Stimulated activated CD4-positive, alpha-beta T cell treated with anti-CD3 and anti-CD28 coated beads, Interleukin-1b, Interleukin-23, amount 100 ng/mL, for 1 hour (primary cell): ENCODE measurements at regions not wholly inside any gene's neighbourhood (a gene's known extent, or its start where the extent isn't known, plus 50 kb on each side); places are given as distances from the start of the nearest gene placed in this dataset.
A peak's percentile ranks its signal among the peaks of the same experiment; 100 is the strongest.
"Not testable (repeated sequence)": the region's sequence is repeated elsewhere in the genome, so short reads cannot be mapped to it uniquely, and the experiment has no call there.

Source experiments
- DNase-seq, 2 donors: peaks; one replicate each; pipeline ENCODE4 v3.0.0-alpha.2; 2020; ENCODE audit warnings: low read depth in 2 of 2

DNA sequence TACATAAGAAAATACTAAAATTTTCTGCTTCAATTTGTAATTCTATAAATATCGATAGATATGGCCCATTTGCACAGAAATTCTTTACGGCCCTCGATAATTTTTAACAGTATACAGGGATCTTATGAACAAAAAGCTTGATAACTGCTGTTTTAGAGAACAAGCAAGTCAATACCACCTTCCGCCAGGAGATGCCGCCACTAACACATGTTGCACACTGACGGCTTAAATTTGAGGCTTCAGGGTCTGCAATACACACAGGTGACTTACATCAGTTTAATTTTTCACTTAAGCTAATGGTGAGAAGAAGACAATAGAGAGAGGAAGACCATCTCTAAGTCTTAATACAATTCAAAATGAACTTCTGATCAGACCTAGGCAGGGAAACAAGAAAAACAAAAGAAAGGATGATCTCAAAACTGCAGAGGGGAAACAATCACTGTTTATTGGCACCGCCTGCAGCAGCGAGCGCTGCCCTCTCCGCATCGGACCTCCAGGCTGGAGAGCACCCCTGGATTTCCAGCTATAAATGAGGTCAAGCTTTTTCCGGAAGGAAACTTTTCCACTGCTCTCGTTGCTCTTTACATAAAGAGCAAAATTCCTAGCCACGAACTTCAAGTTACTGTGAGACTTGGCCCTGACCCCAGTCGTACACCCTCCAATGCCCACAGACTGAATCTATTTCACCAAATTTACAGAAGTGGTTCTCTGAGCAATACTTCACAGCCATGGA lies 53.9 kb downstream of the OTOR start:
- peak in 1 of 2 donors; percentile 37 for DNase-seq

GRCh38 chr20:16802652-16802935 lies 54.4 kb downstream of the OTOR start:
- DNase-seq, result no peak

GRCh38 chr20:16803965-16804792 lies 56.0 kb downstream of the OTOR start:
- no peak for DNase-seq

DNA sequence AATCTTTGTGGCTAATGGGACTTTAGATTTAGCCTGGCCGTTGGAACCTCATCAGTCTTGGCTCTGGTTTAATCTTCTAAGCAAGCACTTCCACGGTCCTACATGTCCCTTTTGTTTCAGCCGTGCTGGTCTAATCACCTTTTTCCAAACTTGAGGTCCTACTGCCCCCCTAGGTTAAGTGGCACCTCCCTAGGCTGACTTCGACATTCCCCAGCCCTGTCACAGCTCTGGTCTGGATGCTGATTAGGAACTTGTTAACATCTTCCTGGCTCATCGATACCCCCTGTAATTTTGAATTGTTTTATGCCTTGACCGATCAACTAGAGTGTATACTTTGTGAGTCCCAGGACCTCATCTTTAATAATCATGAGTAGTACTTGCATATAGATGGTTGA lies 56.6 kb downstream of the OTOR start:
- DNase-seq, result no peak

DNA sequence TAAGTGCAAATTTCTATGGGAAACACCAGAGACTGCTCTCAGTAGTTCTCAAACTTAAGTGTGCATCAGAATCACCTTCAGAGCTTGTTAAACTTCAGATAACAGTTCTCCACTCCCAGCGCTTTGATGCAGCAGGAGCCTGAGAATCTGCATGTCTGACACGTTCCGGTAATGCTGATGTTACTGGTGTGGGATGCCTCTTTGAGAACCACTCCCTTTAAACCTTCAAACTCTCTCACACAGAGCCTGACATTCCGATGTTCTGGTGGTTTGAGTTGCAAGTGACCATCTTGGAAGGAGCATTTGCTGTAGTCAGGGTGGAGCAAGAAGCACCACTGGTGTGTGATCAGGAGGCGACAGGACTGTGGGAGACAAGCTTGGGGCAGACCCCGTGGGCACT lies 57.9 kb downstream of the OTOR start:
- no peak for DNase-seq

GRCh38 chr20:16806886-16807285 lies 58.7 kb downstream of the OTOR start:
- no peak for DNase-seq

- DNase-seq, result no peak
These were observed 60.6 kb downstream of the OTOR start for GRCh38 chr20:16808796-16809195.

DNA sequence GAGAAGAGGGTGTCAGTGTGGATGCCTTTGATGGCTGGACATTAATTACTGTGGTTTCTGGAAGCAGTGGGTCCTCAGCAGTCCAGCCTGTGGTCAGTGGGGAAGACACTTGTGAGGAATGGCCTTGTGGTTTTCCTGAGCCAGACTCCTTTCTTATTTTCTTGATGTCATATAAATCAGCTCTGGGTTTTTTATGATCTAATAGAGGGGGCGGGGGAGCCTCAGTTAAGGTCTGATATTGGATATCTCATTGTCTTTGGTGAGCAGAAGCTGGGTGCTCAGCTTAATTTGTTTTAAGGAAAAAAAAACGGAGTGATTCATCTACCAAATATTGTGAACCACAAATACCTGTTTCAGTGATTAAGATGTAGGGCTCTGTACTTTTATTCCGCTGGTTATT lies 62.1 kb downstream of the OTOR start:
- no peak for DNase-seq

- no peak for DNase-seq
These were observed 68.0 kb downstream of the OTOR start for GRCh38 chr20:16816192-16816591.

DNA sequence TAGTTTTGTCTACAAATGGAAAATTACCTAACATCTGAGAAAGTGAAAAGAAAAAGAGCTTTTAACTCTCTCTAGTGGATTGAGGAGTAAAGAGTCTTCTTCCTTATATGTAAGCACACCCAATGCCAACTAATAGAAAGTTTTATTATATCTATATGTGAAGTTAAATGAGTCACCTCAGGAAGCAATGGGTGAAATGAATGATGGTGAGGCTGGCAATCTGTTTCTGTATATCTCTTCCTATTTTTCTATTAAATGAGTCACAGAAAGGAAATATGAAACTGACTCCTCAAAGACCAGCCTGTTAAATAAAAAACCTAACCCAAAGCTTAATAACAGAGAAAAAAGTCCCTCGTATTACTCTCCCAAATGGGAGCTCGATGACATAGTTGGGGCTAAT lies 71.3 kb downstream of the OTOR start:
- no peak for DNase-seq

DNA sequence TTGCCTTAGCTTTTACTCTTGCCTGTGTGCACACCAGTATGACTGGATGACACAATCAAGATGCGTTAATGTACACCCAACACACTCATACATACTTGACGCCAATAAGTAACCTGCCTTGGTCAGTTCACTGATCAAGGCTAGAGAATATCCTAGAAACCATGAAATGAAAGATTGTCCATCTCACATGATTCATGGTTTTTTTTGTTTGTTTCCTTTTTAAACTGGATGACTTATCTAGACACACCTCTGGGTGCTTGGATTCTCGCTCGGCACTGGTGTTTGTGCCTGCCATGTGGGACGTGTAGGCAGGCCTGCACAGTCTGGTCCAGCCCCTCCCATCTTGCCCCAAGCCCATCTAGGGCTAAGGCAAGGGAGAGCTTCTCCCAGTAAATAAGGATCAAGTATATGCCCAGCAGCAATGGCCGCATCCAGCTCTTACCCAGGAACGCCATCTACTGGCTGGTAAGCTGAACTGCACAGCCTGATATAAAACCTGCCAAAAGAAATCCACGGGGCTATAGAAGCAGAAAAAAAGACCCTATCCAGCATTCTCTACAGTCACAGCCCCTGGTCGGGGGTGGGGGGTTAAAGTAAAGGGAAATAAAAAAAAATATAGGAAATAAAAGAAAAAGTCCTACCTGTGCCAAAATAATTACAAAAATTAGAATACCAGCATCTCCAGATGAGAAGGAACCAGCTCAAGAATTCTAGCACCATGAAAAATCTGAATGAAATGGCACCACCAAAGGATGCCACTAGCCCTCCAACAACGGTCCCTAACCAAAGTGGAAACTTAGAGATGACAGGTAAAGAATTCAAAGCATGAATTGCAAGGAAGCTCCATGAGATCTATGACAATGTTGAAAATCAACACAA lies 73.3 kb downstream of the OTOR start:
- DNase-seq, result no peak

DNA sequence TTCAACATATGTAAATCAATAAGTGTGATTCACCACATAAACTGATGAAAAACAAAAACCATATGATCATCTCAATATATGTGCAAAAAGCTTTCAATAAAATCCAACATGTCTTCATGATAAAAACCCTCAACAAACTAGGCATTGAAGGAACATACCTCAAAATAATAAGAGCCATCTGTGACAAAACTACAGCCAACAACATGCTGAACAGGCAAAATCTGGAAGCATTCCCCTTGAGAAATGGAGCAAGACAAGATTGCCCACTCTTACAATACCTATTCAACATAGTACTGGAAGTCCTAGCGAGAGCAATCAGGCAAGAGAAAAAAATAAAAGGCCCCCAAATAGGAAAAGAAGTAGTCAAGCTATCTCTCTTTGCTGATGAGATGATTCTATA lies 76.5 kb downstream of the OTOR start:
- no peak for DNase-seq

GRCh38 chr20:16828666-16829305 lies 80.6 kb downstream of the OTOR start:
- no peak for DNase-seq

GRCh38 chr20:16835690-16836089 lies 87.5 kb downstream of the OTOR start:
- not testable (repeated sequence) for DNase-seq

DNA sequence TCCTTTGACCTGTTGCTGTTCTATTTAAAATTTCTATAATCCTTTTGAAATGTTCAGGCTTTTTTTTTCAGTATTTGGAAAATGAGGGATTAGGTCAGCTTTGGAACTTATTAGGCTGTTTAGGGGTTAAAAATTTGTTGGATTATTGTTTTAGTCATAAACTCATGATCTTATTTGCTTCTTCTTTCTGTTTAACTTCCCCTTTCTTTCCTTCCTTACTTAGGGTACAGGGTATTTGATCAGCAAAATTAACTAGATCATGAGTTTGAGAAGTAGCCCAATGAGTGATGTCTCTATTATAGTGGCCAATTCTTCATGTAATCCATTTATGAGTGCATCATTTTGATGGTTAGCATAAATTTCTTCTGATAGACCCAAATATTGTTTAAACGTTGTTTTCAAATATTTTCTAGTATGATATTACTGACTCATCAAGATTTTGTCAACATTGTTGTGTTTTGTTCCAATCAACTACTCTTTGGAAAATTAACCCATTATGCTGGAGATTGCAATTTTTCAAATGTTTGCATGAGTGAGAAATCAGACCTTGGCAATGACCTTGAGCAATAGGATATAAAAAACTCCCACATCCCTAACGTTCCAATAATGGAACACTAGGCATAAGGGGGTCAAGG lies 94.4 kb downstream of the OTOR start:
- no peak for DNase-seq

- no peak for DNase-seq
These were observed 96.2 kb downstream of the OTOR start for GRCh38 chr20:16844406-16844805.

DNA sequence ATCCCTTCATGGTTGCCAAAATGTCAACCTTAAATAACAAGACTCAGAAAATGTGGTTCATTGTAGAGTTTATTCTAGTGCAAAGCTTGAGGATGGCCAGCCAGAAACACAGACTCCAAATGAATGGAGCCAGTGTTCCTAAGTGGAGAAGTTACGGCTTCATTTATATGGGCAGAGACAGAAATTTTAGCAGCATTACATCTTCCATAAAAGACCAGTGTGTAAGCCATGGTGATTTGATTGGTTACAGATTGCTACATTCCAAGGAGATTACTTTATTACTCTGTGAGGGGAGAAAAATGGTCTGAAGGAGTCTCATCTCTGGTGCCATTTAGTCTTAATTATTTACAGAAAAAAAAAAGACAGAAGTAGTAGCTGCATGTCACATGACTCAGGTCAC lies 97.8 kb downstream of the OTOR start:
- no peak for DNase-seq

DNA sequence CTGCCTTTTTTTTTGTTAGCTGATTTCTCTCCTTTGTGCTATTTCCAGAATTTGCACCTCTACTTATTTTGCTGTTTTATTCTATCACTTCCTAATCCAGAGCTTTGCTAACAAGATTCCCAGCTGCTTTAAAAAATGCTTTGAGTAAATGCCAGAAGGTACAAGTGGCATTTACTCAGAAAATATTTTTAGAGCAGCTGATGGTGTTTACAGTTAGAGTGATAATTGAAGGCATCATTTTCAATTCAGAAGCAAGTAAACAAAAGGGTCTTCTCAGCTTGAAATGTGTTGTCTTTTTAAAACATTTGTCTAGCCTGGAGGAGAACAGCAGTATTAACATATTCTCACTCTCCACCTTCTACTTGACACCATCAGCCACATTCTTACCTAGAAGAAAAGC lies 99.9 kb downstream of the OTOR start:
- DNase-seq, result no peak

GRCh38 chr20:16848526-16848925 lies 100.4 kb downstream of the OTOR start:
- no peak for DNase-seq

- no peak for DNase-seq
These were observed 112.8 kb downstream of the OTOR start for GRCh38 chr20:16860914-16861313.

- DNase-seq, result no peak
These were observed 113.5 kb downstream of the OTOR start for GRCh38 chr20:16861708-16862107.

- no peak for DNase-seq
These were observed 115.1 kb downstream of the OTOR start for GRCh38 chr20:16863303-16863702.
